Natural killer cell treated with Interleukin-12 subunit alpha and Interleukin-12 subunit beta and Interleukin-15 and Interleukin-18, amount 100 ng/mL, for 72 hours (primary cell): ENCODE measurements at regions not wholly inside any gene's neighbourhood (a gene's known extent, or its start where the extent isn't known, plus 50 kb on each side); places are given as distances from the start of the nearest gene placed in this dataset.
"Not testable (repeated sequence)": the region's sequence is repeated elsewhere in the genome, so short reads cannot be mapped to it uniquely, and the experiment has no call there.

Source experiments
- ATAC-seq, 2 donors: fragments of 150-1000 bp; cut with Tn5 transposase in 1 of 2; sonication (Bioruptor Pico), chemical (Tn5 transposase) in 1 of 2; 2 replicates each; pipeline ENCODE4 v1.10.0; 2021
- DNase-seq: peaks from one replicate; pipeline ENCODE4 v3.0.0; 2022; ENCODE audit warnings: low spot score
- H3K27ac Mint-ChIP-seq, 2 donors: 1 replicate in 1 of 2; 2 replicates in 1 of 2; pipeline ENCODE4 v1.8.0; 2022; ENCODE audit warnings: mixed read lengths in 2 of 2, mild to moderate bottlenecking in 1 of 2, moderate library complexity in 1 of 2
- H3K27me3 Mint-ChIP-seq, 2 donors: 1 replicate in 1 of 2; 2 replicates in 1 of 2; pipeline ENCODE4 v1.8.0; 2022; ENCODE audit warnings: mixed read lengths in 2 of 2
- H3K36me3 Mint-ChIP-seq: one replicate; pipeline ENCODE4 v1.8.0; 2022; ENCODE audit warnings: mixed read lengths
- H3K4me1 Mint-ChIP-seq, 2 donors: 1 replicate in 1 of 2; 2 replicates in 1 of 2; pipeline ENCODE4 v1.8.0; 2022; ENCODE audit warnings: low read depth in 2 of 2, mixed read lengths in 2 of 2, mild to moderate bottlenecking in 1 of 2
- H3K4me3 Mint-ChIP-seq: one replicate; pipeline ENCODE4 v1.8.0; 2022; ENCODE audit warnings: mixed read lengths
- H3K9me3 Mint-ChIP-seq: 2 replicates; pipeline ENCODE4 v1.8.0; 2022; ENCODE audit warnings: mixed read lengths

DNA sequence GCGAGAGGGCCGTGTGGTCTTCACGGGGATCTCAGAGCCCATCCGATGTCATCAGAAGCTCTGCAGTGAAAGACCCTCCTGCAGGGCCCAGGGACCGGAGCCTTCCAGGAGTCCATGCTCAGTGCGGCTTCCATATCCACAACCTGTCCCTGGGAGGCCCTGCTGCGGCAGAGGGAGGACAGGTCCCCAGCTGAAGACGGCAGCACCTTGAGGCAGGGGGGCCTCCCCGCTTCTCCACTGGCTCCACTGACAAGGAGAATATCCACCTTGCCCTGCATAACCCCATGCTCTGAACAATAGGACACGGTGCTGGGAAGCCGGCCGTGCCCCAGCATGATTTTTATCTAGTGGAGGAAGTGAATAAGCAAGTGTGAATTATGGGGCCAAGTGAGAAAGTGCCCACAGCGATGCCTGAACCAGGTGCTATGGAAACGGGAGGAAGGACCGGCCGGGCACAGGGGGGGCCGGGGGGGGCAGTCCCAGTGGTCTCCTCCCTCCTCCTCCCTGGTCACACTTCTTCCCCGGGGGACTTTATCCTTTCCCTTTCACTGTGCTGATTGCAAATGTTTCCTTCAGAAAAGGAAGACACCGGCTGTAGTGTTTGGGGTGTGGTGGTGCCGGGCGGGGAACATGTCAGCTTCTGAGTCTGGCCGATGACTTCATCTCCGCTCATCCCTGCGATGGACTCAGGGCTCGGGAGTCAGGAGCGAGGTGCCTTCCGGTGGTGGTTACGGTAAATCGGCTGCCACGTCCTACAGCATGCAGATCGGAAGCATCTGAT, 225.1 kb downstream of the ERMARD start:
- Mint-ChIP-seq H3K4me3 (no peak overlapping the region), H3K9me3 (no peaks in the 10 kb centered on the region), H3K4me1 (peaks cover 6 to 21% of the 10 kb centered on the region in 2 donors), H3K27ac (peak overlapping the region in 1 of 2 donors; percentile 14), H3K36me3 (no peaks in the 10 kb centered on the region), H3K27me3 (peaks cover 16 to 21% of the 10 kb centered on the region in 2 donors)
- DNase-seq (no peak), ATAC-seq (peak; percentile 11 to 69)

DNA sequence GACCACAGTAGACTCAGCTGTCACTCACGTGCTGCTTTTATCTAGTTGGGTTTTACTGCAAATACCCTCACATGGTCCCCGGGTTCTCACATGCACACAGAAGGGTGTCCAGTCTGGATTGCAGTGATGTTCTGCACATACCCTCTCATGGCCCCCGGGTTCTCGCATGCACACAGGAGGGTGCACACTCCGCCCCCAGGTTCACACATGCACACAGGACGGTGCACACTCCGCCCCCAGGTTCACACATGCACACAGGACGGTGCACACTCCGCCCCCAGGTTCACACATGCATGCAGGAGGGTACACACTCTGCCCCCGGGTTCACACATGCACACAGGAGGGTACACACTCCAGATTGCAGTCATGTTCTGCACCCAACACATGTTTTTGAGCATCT, 224.3 kb downstream of the ERMARD start:
- Mint-ChIP-seq H3K4me3 (no peak overlapping the region), H3K36me3 (no peaks in the 10 kb centered on the region), H3K27ac (no peak overlapping the region), H3K9me3 (no peaks in the 10 kb centered on the region), H3K4me1 (peaks cover 6 to 21% of the 10 kb centered on the region in 2 donors), H3K27me3 (peaks cover 16 to 19% of the 10 kb centered on the region in 2 donors)
- ATAC-seq (no peak), DNase-seq (no peak)

DNA sequence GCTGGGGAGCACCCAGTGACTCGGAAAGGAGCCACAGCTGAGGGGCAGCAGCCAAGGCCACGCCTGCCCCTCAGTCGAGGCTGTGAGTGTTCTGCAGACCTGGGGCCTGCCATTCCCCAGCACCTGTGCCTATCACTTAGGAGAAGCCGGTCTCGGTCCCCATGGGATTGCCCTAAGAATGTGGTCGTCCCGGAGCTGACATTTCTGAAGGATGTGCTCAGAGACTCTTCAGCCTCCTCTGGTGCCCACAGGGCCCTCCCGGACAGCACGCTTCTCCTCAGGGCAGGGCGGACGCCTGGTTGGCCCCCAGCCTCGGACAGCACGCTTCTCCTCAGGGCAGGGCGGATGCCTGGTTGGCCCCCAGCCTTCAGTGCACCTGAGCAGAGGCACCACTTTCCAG, 223.9 kb downstream of the ERMARD start:
- no peak overlapping the region for H3K4me3 Mint-ChIP-seq
- ATAC-seq (no peak), DNase-seq (no peak)
- H3K9me3 Mint-ChIP-seq = no peaks in the 10 kb centered on the region
- no peaks in the 10 kb centered on the region for H3K36me3 Mint-ChIP-seq
- peaks cover 6 to 21% of the 10 kb centered on the region in 2 donors for H3K4me1 Mint-ChIP-seq
- peaks cover 16 to 19% of the 10 kb centered on the region in 2 donors for H3K27me3 Mint-ChIP-seq
- no peak overlapping the region for H3K27ac Mint-ChIP-seq

DNA sequence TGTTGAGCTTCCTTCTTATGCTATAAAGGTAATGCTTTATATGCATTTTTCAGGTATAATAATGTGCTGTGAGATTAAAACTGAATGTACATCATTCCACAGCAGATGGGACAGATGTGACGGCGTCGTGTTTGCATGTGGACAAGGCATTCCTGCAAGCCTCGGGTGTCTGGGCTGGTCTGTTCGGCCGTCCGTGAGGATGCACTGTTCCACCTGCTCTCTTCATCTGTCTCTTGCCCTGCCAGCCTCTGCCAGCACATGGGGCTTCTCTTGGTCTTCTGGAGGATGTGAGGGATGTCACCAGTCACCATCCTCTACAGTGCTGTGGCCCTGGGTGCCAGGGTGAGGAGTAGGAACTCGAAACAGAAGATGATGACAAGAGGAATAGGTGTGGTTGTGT, 223.2 kb downstream of the ERMARD start:
- H3K36me3 Mint-ChIP-seq = no peaks in the 10 kb centered on the region
- peaks cover 13 to 16% of the 10 kb centered on the region in 2 donors for H3K27me3 Mint-ChIP-seq
- H3K4me1 Mint-ChIP-seq = peaks cover 6 to 21% of the 10 kb centered on the region in 2 donors
- DNase-seq (no peak), ATAC-seq (no peak)
- no peak overlapping the region for H3K27ac Mint-ChIP-seq
- H3K4me3 Mint-ChIP-seq = no peak overlapping the region
- no peaks in the 10 kb centered on the region for H3K9me3 Mint-ChIP-seq

DNA sequence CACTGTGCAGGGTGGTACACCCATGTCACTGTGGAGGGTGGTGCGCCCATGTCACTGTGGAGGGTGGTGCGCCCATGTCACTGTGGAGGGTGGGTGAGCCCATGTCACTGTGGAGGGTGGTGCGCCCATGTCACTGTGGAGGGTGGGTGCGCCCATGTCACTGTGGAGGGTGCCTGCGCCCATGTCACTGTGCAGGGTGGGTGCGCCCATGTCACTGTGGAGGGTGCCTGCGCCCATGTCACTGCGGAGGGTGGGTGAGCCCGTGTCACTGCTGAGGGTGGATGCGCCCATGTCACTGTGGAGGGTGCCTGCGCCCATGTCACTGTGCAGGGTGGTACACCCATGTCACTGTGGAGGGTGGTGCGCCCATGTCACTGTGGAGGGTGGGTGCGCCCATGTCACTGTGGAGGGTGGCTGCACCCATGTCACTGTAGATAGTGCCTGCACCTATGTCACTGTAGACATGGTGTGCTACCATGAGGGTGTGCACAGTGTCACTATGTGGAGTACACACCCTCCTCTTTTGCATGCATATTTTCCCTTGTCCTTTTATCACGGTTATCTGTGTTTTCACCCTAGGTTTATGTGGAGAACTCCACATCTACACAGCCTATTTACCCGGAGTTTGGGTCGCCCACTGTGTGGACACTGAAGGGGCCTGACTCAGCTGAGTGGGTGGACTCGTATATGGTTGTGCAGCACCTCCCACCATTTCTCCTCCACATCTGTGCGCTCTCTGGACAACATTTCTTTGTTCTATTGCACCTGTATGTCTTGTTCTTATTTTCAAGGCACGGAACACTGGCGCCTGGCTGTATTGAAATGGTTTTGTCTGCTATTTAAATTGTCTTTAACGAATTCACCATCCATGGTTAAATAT, 222.4 kb downstream of the ERMARD start:
- H3K9me3 Mint-ChIP-seq, DNase-seq, ATAC-seq, H3K4me3 Mint-ChIP-seq, H3K36me3 Mint-ChIP-seq, H3K27ac Mint-ChIP-seq: not testable (repeated sequence)
- H3K4me1 Mint-ChIP-seq = peaks cover 6 to 21% of the 10 kb centered on the region in 2 donors
- peaks cover 12 to 16% of the 10 kb centered on the region in 2 donors for H3K27me3 Mint-ChIP-seq

DNA sequence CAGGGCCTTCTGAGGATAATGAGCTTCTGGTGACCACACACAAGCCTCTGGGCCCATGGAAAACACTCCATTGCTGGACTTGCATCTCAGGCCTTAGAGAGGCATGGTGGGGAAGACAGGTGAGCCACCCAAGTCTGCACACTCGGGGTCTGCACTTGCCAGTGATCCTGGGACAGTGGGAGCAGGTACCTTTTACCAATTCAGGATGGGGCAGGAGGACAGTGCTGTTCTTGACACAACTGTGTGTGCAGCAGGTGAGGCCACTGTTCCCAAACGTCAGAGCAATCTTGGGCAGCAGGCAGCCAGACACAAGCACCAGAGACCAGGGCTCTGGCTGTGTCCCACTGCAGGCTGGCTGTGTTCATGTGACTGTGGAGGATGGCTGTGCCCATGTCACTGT, 221.3 kb downstream of the ERMARD start:
- Mint-ChIP-seq H3K9me3 (no peaks in the 10 kb centered on the region), H3K27me3 (peaks cover 12 to 16% of the 10 kb centered on the region in 2 donors), H3K27ac (no peak overlapping the region), H3K36me3 (no peaks in the 10 kb centered on the region), H3K4me1 (peaks cover 6 to 21% of the 10 kb centered on the region in 2 donors), H3K4me3 (no peak overlapping the region)
- DNase-seq (no peak), ATAC-seq (no peak)

DNA sequence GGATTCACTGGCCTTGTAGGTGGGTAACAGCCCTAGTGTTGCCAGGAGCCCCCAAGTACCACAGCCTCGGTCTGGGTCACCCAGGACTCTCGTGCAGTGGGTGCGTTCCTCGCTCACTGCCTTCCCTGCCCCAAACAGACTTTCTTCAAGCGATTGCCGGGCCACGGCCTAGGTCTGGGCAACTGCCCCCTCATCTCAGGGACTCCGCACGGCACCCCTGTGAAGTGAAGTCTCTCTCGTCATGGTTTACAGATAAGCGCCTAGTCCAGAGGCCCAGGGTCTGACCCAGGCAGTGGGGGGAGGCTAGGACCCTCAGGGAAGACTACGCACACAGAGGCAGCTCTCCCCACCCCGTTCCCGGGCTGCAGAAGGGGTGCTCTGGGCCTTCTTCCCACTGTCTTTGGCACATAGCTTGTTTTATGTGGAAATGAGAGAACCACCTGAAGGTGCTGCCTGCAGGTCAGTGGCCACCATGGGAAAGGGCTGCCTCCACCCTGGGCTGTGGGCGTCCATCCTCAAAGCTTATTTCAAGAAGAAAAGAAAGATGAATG, 220.8 kb downstream of the ERMARD start:
- DNase-seq = no peak
- Mint-ChIP-seq H3K9me3 (no peaks in the 10 kb centered on the region), H3K36me3 (no peaks in the 10 kb centered on the region), H3K4me3 (no peak overlapping the region), H3K4me1 (peaks cover 5 to 18% of the 10 kb centered on the region in 2 donors), H3K27me3 (peaks cover 12% of the 10 kb centered on the region in 2 donors), H3K27ac (no peak overlapping the region)
- ATAC-seq = no peak

DNA sequence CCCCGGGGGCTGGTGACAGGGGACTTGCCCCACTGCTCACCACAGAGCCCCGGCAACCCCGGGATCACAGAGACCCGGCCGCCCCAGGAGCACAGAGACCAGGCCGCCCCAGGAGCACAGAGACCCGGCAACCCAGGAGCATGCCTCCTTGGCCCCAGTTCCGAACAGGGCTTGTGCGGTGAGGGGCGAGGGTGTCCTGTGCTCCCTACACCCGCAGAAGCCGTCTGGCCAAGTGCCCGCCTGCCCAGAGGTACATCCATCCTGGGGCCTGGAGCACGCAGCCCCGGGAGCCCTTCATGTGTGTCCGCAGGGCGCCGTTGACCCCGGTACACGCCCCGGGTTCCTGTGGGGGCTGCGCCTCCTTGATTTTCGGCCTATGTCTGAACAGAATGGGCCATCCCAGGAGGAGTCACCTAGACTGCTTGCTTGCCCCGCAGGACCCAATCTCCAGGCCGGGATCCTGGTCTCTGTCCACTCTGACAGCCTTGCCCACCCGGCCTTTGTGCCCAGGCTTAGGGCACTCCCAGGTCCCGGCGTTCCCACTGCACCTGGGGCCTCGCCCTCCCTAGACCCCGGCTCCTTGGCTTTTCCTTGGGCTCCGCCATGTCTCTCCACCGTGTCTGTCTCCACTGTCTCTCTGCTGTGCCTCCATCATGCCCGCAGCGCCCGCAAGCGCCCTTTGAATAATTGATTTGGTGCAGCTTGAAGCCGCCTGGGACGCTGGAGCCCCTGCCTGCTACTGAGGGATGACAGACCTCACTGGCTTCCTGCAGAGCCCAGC, 219.8 kb downstream of the ERMARD start:
- no peak for ATAC-seq
- Mint-ChIP-seq H3K27me3 (peaks cover 8 to 9% of the 10 kb centered on the region in 2 donors), H3K9me3 (no peaks in the 10 kb centered on the region), H3K27ac (no peak overlapping the region), H3K4me3 (no peak overlapping the region), H3K36me3 (no peaks in the 10 kb centered on the region), H3K4me1 (peaks cover 0 to 14% of the 10 kb centered on the region in 2 donors)
- no peak for DNase-seq

DNA sequence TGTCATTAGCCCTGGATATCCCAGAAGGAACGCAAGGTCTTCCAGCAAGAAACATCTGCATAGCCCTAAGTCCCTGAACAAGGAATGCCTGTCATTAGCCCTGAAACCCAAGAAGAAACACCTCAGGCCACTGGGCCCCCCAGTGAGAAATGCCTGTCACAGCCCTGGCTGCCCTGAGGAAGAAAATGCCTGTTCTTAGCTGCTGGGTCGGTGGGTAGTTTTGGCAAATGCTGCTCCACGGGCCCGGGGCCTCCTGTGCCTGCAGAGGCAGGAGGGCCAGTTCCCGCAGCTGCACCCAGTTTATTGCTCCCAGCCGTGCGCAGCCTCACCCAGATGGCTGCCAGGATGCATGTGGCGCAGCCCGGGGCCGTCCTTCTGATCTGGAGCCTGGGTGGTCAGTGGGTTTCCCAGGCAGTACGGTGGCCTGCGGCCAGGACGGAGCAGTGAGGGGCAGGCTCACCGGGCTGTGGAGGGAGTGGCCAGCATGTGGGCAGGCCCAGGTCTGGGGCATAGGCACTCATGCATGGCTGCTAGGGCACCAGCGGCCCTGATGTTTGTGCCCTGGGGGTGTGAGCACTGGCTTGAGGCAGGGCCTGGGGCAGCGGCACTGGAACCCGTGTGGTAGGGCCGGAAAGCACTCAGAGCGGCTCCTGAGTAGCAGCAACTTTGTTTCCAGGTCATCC, 219.0 kb downstream of the ERMARD start:
- Mint-ChIP-seq H3K36me3 (no peaks in the 10 kb centered on the region), H3K4me3 (no peak overlapping the region), H3K27me3 (peaks cover 8 to 11% of the 10 kb centered on the region in 2 donors), H3K9me3 (no peaks in the 10 kb centered on the region), H3K4me1 (peaks cover 0 to 12% of the 10 kb centered on the region in 2 donors), H3K27ac (no peak overlapping the region)
- ATAC-seq (no peak), DNase-seq (no peak)

DNA sequence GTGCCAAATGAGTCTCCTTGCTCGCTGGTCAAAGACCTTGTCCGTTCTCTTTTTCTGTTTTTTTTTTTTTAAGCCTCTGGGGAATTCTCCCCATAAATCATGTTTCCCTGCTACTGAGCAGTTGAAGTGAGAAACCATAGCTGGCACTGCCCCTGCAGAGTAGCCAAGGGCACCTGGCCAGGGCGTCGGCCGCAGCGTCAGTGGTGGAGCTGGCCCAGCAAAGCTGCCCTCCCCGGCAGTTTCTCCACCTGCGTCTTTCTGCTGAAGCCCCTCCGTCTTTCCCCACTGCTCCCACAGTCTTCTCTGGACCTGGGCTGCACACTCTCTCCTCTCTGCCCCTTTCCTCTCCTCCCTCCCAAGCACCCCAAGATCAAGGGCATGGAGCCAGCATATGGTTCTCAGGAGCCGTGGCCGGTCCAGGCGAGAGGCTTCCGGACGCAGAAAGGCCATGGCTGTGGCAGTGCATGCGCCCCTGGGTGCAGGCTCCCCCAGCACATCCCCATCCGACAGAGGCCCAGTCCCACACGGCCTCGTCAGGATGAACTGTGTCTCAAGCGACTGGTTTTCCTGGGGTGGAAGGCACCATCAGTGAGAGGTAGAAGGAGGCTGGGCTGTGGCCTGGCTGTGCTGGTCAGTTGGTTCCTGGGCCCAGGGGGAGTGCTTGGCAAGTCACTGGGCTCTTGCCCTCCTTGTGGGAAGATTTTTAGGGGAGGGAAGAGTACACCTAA, 218.1 kb downstream of the ERMARD start:
- DNase-seq = no peak

DNA sequence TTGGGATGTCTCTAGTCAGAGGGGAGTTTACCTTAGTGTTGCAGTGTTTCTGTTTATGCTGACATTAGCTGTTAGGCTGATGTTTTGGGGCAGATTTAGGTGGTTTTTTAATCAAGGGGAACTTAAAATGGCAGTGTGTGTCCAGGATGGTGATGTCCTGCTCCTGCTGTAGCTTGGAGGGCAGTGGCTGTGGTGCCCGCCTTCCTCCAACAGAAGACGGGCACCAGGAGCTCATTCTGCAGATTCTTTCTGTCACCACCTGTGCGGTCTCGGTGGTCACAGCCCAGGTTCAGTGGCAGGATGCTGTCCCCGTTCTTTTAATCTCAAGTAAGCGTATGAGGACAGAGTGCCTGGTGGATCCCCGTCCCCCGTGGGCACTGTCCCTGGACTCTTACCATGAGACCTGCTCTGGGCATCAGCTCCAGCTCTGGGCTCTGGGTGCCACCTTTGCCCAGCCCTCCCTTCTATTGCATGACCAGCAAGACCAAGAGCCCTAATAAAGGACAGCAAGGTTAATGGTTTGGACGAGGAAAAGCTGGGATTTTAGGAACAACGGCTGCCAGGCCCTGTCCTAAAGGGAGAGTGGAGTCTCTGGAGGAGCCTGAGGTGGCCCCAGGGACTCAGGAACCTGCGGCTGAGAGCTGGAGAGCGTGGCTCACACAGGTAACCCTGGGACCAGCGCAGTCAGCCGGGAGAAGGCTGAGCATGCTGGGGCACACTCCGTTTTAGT, 217.3 kb downstream of the ERMARD start:
- Mint-ChIP-seq H3K9me3 (no peaks in the 10 kb centered on the region), H3K36me3 (no peaks in the 10 kb centered on the region), H3K4me3 (no peak overlapping the region), H3K4me1 (peaks cover 0 to 10% of the 10 kb centered on the region in 2 donors), H3K27me3 (peaks cover 5 to 10% of the 10 kb centered on the region in 2 donors), H3K27ac (no peak overlapping the region)
- DNase-seq (no peak), ATAC-seq (no peak)

More for the DNA sequence above, 218.1 kb downstream of the ERMARD start:
- H3K9me3 Mint-ChIP-seq = no peaks in the 10 kb centered on the region
- no peaks in the 10 kb centered on the region for H3K36me3 Mint-ChIP-seq
- H3K27ac Mint-ChIP-seq = no peak overlapping the region
- H3K4me1 Mint-ChIP-seq = peaks cover 0 to 11% of the 10 kb centered on the region in 2 donors
- H3K27me3 Mint-ChIP-seq = peaks cover 8 to 10% of the 10 kb centered on the region in 2 donors
- ATAC-seq = no peak
- H3K4me3 Mint-ChIP-seq = no peak overlapping the region

DNA sequence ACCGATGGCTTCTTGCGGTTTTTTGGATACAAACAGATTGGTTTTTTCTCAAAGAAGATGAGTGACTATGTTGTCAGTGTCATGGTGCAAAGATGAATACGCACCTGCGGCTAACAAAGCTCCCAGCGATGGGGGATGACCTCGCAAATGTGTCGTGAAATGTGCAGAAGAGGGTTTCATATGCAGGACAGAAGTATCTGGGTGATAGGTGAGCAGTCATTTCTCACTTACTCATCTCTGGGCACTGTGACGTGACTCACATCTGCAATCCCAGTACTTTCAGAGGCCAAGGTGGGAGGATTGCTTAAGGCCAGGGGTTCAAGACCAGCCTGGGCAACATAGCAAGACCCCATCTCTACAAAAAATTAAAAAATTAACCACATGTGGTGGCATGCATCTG, 216.3 kb downstream of the ERMARD start:
- H3K36me3 Mint-ChIP-seq = no peaks in the 10 kb centered on the region
- no peaks in the 10 kb centered on the region for H3K9me3 Mint-ChIP-seq
- H3K27ac Mint-ChIP-seq = no peak overlapping the region
- H3K27me3 Mint-ChIP-seq = peaks cover 5 to 13% of the 10 kb centered on the region in 2 donors
- ATAC-seq = no peak
- peaks cover 0 to 10% of the 10 kb centered on the region in 2 donors for H3K4me1 Mint-ChIP-seq
- no peak overlapping the region for H3K4me3 Mint-ChIP-seq
- DNase-seq = no peak
